ENCODE measurements at regions not wholly inside any gene's neighbourhood (a gene's known extent, or its start where the extent isn't known, plus 50 kb on each side); places are given as distances from the start of the nearest gene placed in this dataset.

DNA sequence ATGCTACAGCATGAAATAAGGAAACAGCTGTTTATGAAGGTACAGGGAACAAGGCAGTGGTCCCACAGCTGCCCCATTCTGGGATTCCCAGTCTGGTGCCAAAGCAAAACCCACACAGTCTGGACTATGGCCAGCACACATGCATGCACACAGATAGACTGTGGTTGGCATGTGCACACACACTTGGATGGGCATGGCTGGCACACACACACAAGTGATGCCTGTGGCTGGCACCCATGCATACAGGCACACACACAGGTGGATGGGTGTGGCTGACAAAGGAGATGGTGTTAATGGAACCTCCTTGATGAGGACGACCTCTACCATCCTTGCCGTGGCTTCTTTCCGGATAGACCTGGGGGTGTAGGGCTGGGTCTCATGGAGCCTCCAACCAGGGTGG lies 114.0 kb upstream of the LYZL2 start:
- TF ChIP-seq CTCF (IDR thresholded peaks at IDR 0.05; ENCODE audit: insufficient read depth, low read length) (no peak), POLR2AphosphoS5 (IDR thresholded peaks at IDR 0.05; ENCODE audit: low read depth) (no peak), SPI1 (IDR thresholded peaks at IDR 0.05; ENCODE audit: borderline replicate concordance, low read depth) (no peak), GABPA (IDR thresholded peaks at IDR 0.05; ENCODE audit: low read depth) (no peak)

Data from HL-60 (cell line).